Lower leg skin (tissue), 4 donors: ENCODE measurements at regions not wholly inside any gene's neighbourhood (a gene's known extent, or its start where the extent isn't known, plus 50 kb on each side); places are given as distances from the start of the nearest gene placed in this dataset.

Experiments
- DNase-seq, 2 donors: peaks; one replicate each; pipeline ENCODE4 v3.0.0-alpha.2; 2019; ENCODE audit warnings: low spot score in 2 of 2
- H3K4me3 ChIP-seq: fragments of 200-600 bp; sonication (generic); 2 replicates; pipeline ENCODE4 v1.5.1; 2017; ENCODE audit warnings: mild to moderate bottlenecking, low read depth; ENCODE audit not compliant: poor library complexity, severe bottlenecking
- CTCF ChIP-seq, 3 donors: fragments of 450-650 bp; IDR thresholded peaks; one replicate each; pipeline ENCODE4 v1.5.1; 2016; ENCODE audit warnings: antibody characterized with exemption in 3 of 3, mild to moderate bottlenecking in 3 of 3, moderate library complexity in 2 of 3
- POLR2A ChIP-seq, 2 donors: fragments of 450-650 bp; IDR thresholded peaks; one replicate each; pipeline ENCODE4 v1.6.1; 2016 to 2017; ENCODE audit warnings: antibody characterized with exemption in 2 of 2, mild to moderate bottlenecking in 1 of 2, moderate library complexity in 1 of 2
- WGBS, 2 donors: methylation state at CpG; one replicate each; pipeline ENCODE4 v1.1.5; 2018; 5-methylcytosine and 5-hydroxymethylcytosine counted together
- intact Hi-C: fragments of 100-400 bp; cut with DNase I; formaldehyde crosslinking; loops from one replicate; pipeline ENCODE4 v1.15.0; 2023; ENCODE audit warnings: low total_unique reads

- H3K4me3 ChIP-seq, result no peak overlapping the region
- TF ChIP-seq POLR2A (IDR thresholded peaks at IDR 0.05) (no peak), CTCF (IDR thresholded peaks at IDR 0.05) (no peak)
- intact Hi-C loops, result no loop called here
- 52 to 65% methylated on average over 1 of the region's 1 CpG for WGBS, 2 donors
- DNase-seq, result no peak
Observed at GRCh38 chr2:154587739-154588138, 110.8 kb upstream of the KCNJ3 start.

GRCh38 chr2:154588838-154589237, 109.7 kb upstream of the KCNJ3 start:
- 75 to 80% methylated on average over 1 of the region's 1 CpG for WGBS, 2 donors
- no peak overlapping the region for H3K4me3 ChIP-seq
- intact Hi-C loops, result no loop called here
- no peak for DNase-seq
- TF ChIP-seq POLR2A (IDR thresholded peaks at IDR 0.05), result no peak
- no peak for TF ChIP-seq CTCF (IDR thresholded peaks at IDR 0.05)

DNA sequence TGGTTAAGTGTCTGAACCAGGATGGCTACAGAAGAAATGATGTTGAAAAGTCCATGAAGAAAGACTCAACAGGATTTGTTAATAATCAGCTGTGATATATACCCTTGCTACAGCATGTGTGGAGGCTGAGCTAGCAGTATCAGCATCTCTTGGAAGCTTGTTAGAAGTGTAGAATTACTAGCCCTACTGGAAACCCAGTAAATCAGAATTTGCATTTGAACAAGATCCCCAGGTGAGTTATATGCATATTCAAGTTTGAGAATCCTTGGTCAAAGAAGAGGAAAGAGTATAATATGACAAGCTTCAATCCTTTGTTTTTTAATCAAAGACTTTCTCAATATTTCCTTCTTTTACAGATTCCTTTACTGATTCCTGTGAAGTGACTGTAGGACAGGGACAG, 109.0 kb upstream of the KCNJ3 start:
- H3K4me3 ChIP-seq, result no peak overlapping the region
- TF ChIP-seq CTCF (IDR thresholded peaks at IDR 0.05) (no peak), POLR2A (IDR thresholded peaks at IDR 0.05) (no peak)
- intact Hi-C loops, result no loop called here
- DNase-seq, result no peak

GRCh38 chr2:154591294-154591820, 107.1 kb upstream of the KCNJ3 start:
- H3K4me3 ChIP-seq, result no peak overlapping the region
- intact Hi-C loops, result no loop called here
- no peak for TF ChIP-seq POLR2A (IDR thresholded peaks at IDR 0.05)
- no peak for TF ChIP-seq CTCF (IDR thresholded peaks at IDR 0.05)
- 29 to 32% methylated on average over 2 of the region's 2 CpGs for WGBS, 2 donors
- no peak for DNase-seq

DNA sequence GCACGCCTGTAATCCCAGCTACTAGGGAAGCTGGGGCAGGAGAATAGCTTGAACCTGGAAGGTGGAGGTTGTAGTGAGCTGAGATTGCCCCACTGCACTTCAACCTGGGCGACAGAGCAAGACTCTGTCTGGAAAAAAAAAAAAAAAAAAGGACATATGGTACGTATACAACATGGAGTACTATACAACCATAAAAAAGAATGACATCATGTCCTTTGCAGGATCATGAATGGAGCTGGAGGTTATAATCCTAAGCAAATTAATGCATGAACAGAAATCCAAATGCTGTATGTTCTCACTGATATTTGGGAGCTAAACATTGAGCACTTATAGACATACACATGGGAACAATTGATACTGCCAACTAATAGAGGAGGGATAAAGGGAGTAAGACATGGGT, 99.3 kb upstream of the KCNJ3 start:
- TF ChIP-seq POLR2A (IDR thresholded peaks at IDR 0.05), result no peak
- TF ChIP-seq CTCF (IDR thresholded peaks at IDR 0.05), result no peak
- 84 to 93% methylated on average over 3 of the region's 3 CpGs for WGBS, 2 donors
- intact Hi-C loops, result no loop called here
- DNase-seq, result no peak
- no peak overlapping the region for H3K4me3 ChIP-seq

DNA sequence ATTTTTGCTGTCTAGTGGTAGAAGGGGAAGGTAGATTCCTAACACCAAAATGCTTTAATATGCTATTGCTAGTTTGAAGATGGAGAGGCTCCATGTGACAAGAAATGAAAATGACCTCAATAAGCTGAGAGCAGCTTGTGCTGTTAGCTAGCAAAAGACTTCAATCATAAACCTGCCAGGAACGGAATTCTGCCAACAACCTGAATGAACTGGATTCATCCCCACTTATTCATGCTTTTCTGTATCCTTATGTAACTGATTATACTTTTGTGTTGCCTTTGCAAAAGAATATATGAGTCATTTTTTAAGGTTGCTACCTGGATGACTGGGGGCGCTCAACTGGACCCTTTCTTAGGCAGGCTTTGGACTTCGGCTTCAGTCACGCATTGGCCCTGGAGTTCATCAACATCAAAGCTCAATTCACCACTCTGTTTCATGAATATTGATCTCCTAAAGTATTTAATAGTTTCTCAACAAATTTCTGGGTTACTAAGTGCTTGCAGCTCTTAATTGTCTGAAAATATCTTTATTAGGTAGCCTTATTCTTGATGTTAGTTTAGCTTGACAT, 97.5 kb upstream of the KCNJ3 start:
- WGBS, 2 donors, result 62 to 76% methylated on average over 4 of the region's 4 CpGs
- TF ChIP-seq POLR2A (IDR thresholded peaks at IDR 0.05) (no peak), CTCF (IDR thresholded peaks at IDR 0.05) (no peak)
- no peak overlapping the region for H3K4me3 ChIP-seq
- no peak for DNase-seq
- intact Hi-C loops, result no loop called here
